GM19463 (cell line): ENCODE measurements at regions not wholly inside any gene's neighbourhood (a gene's known extent, or its start where the extent isn't known, plus 50 kb on each side); places are given as distances from the start of the nearest gene placed in this dataset.
"Not testable (repeated sequence)": the region's sequence is repeated elsewhere in the genome, so short reads cannot be mapped to it uniquely, and the experiment has no call there.

Source experiments
- ATAC-seq: cut with Tn5 transposase; IDR thresholded peaks from one replicate; pipeline ENCODE4 v1.9.1; 2021; ENCODE audit warnings: mild to moderate bottlenecking, moderate library complexity; ENCODE audit not compliant: unreplicated experiment

DNA sequence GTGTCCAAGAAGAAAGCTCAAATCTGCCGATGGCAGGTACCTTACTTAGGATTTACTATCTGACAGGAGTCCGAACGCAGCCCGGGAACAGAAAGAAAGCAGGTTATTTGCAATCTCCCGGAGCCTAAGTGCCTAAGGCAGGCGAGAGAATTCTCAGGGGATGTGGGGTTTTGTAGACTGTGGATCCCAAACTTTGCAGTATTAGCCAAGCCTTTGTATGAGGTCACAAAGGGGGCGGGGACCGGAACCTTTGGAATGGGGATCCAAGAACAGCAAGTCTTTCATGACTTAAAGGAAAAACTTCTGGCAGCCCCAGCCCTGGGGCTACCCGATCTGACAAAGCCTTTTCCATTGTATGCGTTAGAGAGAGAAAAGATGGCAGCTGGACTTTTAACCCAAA, 80.6 kb upstream of the RUBCNL start:
- not testable (repeated sequence) for ATAC-seq

DNA sequence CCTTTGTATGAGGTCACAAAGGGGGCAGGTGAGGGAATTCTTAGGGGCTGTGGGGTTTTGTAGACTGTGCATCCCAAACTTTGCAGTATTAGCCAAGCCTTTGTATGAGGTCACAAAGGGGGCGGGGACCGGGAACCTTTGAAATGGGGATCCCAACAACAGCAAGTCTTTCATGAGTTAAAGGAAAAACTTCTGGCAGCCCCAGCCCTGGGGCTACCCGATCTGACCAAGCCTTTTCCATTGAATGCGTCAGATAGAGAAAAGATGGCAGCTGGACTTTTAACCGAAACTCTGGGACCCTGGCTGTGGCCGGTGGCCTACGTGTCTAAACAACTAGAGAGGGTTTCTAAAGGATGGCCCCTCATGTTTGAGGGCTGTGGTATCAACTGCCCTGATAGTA, 79.0 kb upstream of the RUBCNL start:
- not testable (repeated sequence) for ATAC-seq

- ATAC-seq = no peak
Measured at GRCh38 chr13:46463719-46464118, 76.7 kb upstream of the RUBCNL start.

DNA sequence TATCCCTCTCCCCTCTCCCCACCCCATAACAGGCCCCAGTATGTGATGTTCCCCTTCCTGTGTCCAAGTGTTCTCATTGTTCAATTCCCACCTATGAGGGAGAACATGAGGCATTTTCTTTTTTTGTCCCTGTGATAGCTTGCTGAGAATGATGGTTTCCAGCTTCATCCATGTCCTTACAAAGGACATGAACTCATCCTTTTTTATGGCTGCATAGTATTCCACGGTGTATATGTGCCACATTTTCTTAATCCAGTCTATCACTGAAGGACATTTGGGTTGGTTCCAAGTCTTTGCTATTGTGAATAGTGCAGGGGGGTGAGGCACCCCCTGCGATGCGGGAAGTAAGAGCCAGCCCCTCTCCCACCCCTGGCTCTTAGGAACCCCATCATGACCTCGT, 73.2 kb upstream of the RUBCNL start:
- not testable (repeated sequence) for ATAC-seq

DNA sequence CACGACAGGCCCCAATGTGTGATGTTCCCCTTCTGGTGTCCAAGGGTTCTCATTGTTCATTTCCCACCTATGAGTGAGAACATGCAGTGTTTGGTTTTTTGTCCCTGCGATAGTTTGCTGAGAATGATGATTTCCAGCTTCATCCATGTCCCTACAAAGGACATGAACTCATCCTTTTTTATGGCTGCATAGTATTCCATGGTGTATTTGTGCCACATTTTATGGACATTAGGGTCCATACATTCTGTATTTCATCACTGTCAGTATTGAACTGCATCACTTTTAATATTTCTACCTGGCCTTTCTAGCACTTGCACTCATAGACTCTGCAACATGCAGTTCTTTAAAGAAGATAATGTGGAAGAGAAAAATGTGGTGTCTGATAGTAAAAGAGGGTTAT, 70.2 kb upstream of the RUBCNL start:
- not testable (repeated sequence) for ATAC-seq

DNA sequence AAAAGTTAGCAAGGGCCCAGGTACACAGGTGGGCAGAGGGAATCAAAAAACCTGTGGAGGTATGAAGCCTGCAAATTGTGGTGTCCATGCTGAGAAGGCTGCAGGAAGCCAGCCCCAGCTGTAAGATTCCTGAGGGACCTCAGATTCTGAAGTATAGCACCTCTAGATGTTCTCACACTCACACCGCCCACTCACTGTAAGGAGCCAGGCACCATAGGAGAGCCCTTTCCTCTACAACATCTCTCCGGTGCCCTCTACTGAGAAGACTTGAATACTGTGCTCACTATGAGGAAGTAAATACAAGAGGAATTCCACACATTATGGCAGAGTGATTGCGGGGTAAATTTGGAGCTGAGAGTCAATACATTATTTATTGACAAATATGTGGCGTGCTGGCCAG, 68.9 kb upstream of the RUBCNL start:
- peak; percentile 68 for ATAC-seq

GRCh38 chr13:46451145-46451544, 64.1 kb upstream of the RUBCNL start:
- not testable (repeated sequence) for ATAC-seq

DNA sequence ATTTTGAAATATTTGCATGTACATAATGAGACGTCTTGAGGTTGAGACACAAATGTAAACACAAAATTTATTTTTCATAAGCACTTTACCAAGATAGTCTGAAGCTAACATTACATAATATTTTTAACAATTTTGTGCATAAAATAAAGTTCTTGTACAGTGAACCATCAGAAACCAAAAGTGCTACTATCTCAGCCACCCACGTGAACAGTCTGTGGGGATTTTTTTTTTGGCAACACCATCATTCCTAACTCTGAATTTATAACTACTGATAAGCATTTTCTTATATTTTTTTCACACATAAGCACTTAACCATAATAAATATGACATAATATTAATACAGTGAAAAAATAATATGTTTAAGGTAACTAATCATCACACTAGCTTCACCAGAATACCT, 62.9 kb upstream of the RUBCNL start:
- not testable (repeated sequence) for ATAC-seq

DNA sequence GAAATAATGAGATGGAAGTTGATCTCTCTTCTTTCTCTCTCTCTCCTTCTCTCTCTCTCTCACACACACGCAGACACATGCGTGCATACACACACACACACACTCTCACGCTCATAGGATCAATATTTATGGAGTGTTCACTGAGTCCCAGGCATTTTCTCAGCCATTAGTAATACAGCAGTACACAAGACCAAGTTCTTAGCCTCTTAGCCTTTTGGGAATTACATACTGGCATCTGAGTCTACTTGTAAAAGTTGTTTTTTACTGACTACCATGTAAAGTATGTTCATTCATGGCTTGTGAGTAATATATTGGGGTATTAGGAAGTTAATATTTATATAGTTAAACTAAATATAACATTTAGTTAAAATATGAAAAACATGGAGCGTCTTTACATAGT, 61.1 kb upstream of the RUBCNL start:
- ATAC-seq = not testable (repeated sequence)

DNA sequence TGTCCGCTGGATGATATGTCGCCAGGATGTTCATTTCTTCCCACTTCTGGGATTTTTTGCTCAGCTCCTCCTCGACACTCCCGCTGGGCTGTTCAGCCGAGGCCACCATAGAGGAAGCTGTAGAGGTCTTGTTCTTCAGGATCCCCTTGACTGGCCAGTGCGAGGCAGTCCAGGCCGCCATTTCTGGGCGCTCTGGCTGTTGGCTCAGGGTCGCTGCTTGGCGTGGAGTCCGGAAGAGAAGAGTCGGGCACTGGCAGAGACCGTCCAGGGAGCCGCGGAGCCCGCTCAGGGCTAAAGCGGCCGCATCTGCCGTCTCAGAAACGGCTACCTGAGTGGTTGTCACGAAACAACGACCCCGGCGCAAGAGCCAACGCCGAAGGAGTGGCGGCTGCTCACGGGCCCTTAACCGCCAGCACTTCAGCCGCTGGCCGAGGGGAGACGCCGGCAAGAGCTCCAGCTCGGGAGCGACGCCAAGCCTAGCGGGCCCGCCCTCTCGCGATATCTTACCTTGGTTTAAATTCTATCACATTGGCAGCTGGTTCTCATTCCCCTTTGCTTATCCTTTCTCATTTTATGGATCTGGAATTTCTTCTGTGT, 50.9 kb upstream of the RUBCNL start:
- ATAC-seq = not testable (repeated sequence)
